ENCODE measurements at regions not wholly inside any gene's neighbourhood (a gene's known extent, or its start where the extent isn't known, plus 50 kb on each side); places are given as distances from the start of the nearest gene placed in this dataset.

- no peak overlapping the region for H3K4me2 ChIP-seq (ENCODE audit: unreplicated experiment)
- 91 to 92% methylated on average over 4 of the region's 4 CpGs for WGBS, 2 experiments (ENCODE audit: low coverage in 1 of 2, low lambda C conversion rate in 2 of 2, missing lambda C conversion rate in 2 of 2)
- no peaks in the 10 kb centered on the region; the same call in 1 of the 2 replicates for H3K4me1 ChIP-seq (ENCODE audit: insufficient read depth)
- no peaks in the 10 kb centered on the region for H3K36me3 ChIP-seq (ENCODE audit: low read depth)
- H3K79me2 ChIP-seq (ENCODE audit: insufficient read depth): no peaks in the 10 kb centered on the region
- no peak overlapping the region for H3K9ac ChIP-seq
- H3K27me3 ChIP-seq (replicated peaks; ENCODE audit: insufficient read depth): no peaks in the 10 kb centered on the region
- no peaks in the 10 kb centered on the region for H3K9me3 ChIP-seq (ENCODE audit: low read depth)
- no peak for DNase-seq
- TF ChIP-seq EZH2 (IDR thresholded peaks at IDR 0.05; ENCODE audit: insufficient read depth, poor library complexity, severe bottlenecking) (no peak), EZH2phosphoT487 (IDR thresholded peaks at IDR 0.05; ENCODE audit: insufficient read depth, low read depth) (no peak)
- H4K20me1 ChIP-seq (ENCODE audit: insufficient read depth): no peaks in the 10 kb centered on the region
- H3K27ac ChIP-seq: no peak overlapping the region
- in situ Hi-C loops (cut with MboI): loop anchor here (25.0 kb wide), 1 partner anchor 1031 kb away; no protein-coding TSS in a partner anchor
- no peaks in the 10 kb centered on the region for H3F3A ChIP-seq (ENCODE audit: insufficient read depth)
- no peaks in the 10 kb centered on the region for H3K9me2 ChIP-seq (ENCODE audit: insufficient read depth)
- H2AFZ ChIP-seq: no peak overlapping the region
- no peak overlapping the region for H3K4me3 ChIP-seq
Measured at GRCh38 chr7:81467964-81468363, 301.9 kb downstream of the HGF start.

- in situ Hi-C loops (cut with MboI): loop anchor here (5.0 to 25.0 kb wide), 2 partner anchors 545 to 1025 kb away; partner anchors contain the start of gene SEMA3C
- DNase-seq: peak; percentile 60
- 75 to 76% methylated on average over 1 of the region's 1 CpG for WGBS, 2 experiments (ENCODE audit: low coverage in 1 of 2, low lambda C conversion rate in 2 of 2, missing lambda C conversion rate in 2 of 2)
- no peaks in the 10 kb centered on the region for H3K9me3 ChIP-seq (ENCODE audit: low read depth)
- no peaks in the 10 kb centered on the region for H4K20me1 ChIP-seq (ENCODE audit: insufficient read depth)
- TF ChIP-seq EZH2phosphoT487 (IDR thresholded peaks at IDR 0.05; ENCODE audit: insufficient read depth, low read depth) (no peak), EZH2 (IDR thresholded peaks at IDR 0.05; ENCODE audit: insufficient read depth, poor library complexity, severe bottlenecking) (no peak)
- H3K9me2 ChIP-seq (ENCODE audit: insufficient read depth): no peaks in the 10 kb centered on the region
- no peak overlapping the region for H3K27ac ChIP-seq
- no peaks in the 10 kb centered on the region for H3K36me3 ChIP-seq (ENCODE audit: low read depth)
- peaks cover 4% of the 10 kb centered on the region; the same call in 1 of the 2 replicates for H3F3A ChIP-seq (ENCODE audit: insufficient read depth)
- no peaks in the 10 kb centered on the region for H3K79me2 ChIP-seq (ENCODE audit: insufficient read depth)
- peaks cover 7% of the 10 kb centered on the region; the same call in 1 of the 2 replicates for H3K4me1 ChIP-seq (ENCODE audit: insufficient read depth)
- H3K4me2 ChIP-seq (ENCODE audit: unreplicated experiment): no peak overlapping the region
- H2AFZ ChIP-seq: no peak overlapping the region
- H3K9ac ChIP-seq: no peak overlapping the region
- no peak overlapping the region for H3K4me3 ChIP-seq
- no peaks in the 10 kb centered on the region for H3K27me3 ChIP-seq (replicated peaks; ENCODE audit: insufficient read depth)
Measured at GRCh38 chr7:81462672-81463071, 307.2 kb downstream of the HGF start.

- peaks cover 7% of the 10 kb centered on the region; the same call in 1 of the 2 replicates for H3K4me1 ChIP-seq (ENCODE audit: insufficient read depth)
- H3K4me2 ChIP-seq (ENCODE audit: unreplicated experiment): no peak overlapping the region
- no peak overlapping the region for H3K27ac ChIP-seq
- peaks cover 4% of the 10 kb centered on the region; the same call in 1 of the 2 replicates for H3F3A ChIP-seq (ENCODE audit: insufficient read depth)
- H3K79me2 ChIP-seq (ENCODE audit: insufficient read depth): no peaks in the 10 kb centered on the region
- H4K20me1 ChIP-seq (ENCODE audit: insufficient read depth): no peaks in the 10 kb centered on the region
- no peaks in the 10 kb centered on the region for H3K36me3 ChIP-seq (ENCODE audit: low read depth)
- in situ Hi-C loops (cut with MboI): loop anchor here (5.0 to 25.0 kb wide), 2 partner anchors 543 to 1023 kb away; partner anchors contain the start of gene SEMA3C
- no peak overlapping the region for H3K9ac ChIP-seq
- H2AFZ ChIP-seq: no peak overlapping the region
- no peaks in the 10 kb centered on the region for H3K9me2 ChIP-seq (ENCODE audit: insufficient read depth)
- DNase-seq: no peak
- H3K9me3 ChIP-seq (ENCODE audit: low read depth): no peaks in the 10 kb centered on the region
- TF ChIP-seq EZH2 (IDR thresholded peaks at IDR 0.05; ENCODE audit: insufficient read depth, poor library complexity, severe bottlenecking): no peak
- no peak for TF ChIP-seq EZH2phosphoT487 (IDR thresholded peaks at IDR 0.05; ENCODE audit: insufficient read depth, low read depth)
- H3K4me3 ChIP-seq: no peak overlapping the region
- 8 to 15% methylated on average over 1 of the region's 1 CpG for WGBS, 2 experiments (ENCODE audit: low coverage in 1 of 2, low lambda C conversion rate in 2 of 2, missing lambda C conversion rate in 2 of 2)
- H3K27me3 ChIP-seq (replicated peaks; ENCODE audit: insufficient read depth): no peaks in the 10 kb centered on the region
Measured at GRCh38 chr7:81460250-81461045, 309.4 kb downstream of the HGF start.

GRCh38 chr7:81459485-81459884 is 310.4 kb downstream of the HGF start:
- Histone ChIP-seq H3K9me3 (ENCODE audit: low read depth) (no peaks in the 10 kb centered on the region), H3K79me2 (ENCODE audit: insufficient read depth) (no peaks in the 10 kb centered on the region), H3K9me2 (ENCODE audit: insufficient read depth) (no peaks in the 10 kb centered on the region), H3K4me3 (no peak overlapping the region), H3K9ac (no peak overlapping the region), H3K27ac (no peak overlapping the region), H3K4me1 (ENCODE audit: insufficient read depth) (peaks cover 7% of the 10 kb centered on the region; the same call in 1 of the 2 replicates), H2AFZ (no peak overlapping the region), H3F3A (ENCODE audit: insufficient read depth) (peaks cover 4% of the 10 kb centered on the region; the same call in 1 of the 2 replicates), H3K27me3 (replicated peaks; ENCODE audit: insufficient read depth) (no peaks in the 10 kb centered on the region), H4K20me1 (ENCODE audit: insufficient read depth) (no peaks in the 10 kb centered on the region), H3K4me2 (ENCODE audit: unreplicated experiment) (no peak overlapping the region), H3K36me3 (ENCODE audit: low read depth) (no peaks in the 10 kb centered on the region)
- WGBS, 2 experiments (ENCODE audit: low coverage in 1 of 2, low lambda C conversion rate in 2 of 2, missing lambda C conversion rate in 2 of 2): 94 to 97% methylated on average over 2 of the region's 2 CpGs
- TF ChIP-seq EZH2 (IDR thresholded peaks at IDR 0.05; ENCODE audit: insufficient read depth, poor library complexity, severe bottlenecking) (no peak), EZH2phosphoT487 (IDR thresholded peaks at IDR 0.05; ENCODE audit: insufficient read depth, low read depth) (no peak)
- in situ Hi-C loops (cut with MboI): loop anchor here (5.0 to 25.0 kb wide), 2 partner anchors 757 to 1022 kb away; no protein-coding TSS in a partner anchor
- no peak for DNase-seq
